GM18498 (cell line): ENCODE measurements at regions not wholly inside any gene's neighbourhood (a gene's known extent, or its start where the extent isn't known, plus 50 kb on each side); places are given as distances from the start of the nearest gene placed in this dataset.

Source experiments
- ATAC-seq: cut with Tn5 transposase; IDR thresholded peaks from one replicate; pipeline ENCODE4 v1.9.1; 2021; ENCODE audit warnings: mild to moderate bottlenecking, moderate library complexity; ENCODE audit not compliant: unreplicated experiment

- no peak for ATAC-seq
Observed at GRCh38 chr10:105339669-105340068, 698.6 kb downstream of the SORCS3 start.

GRCh38 chr10:105328503-105329133 is 687.5 kb downstream of the SORCS3 start:
- ATAC-seq, result no peak
